ENCODE measurements at regions not wholly inside any gene's neighbourhood (a gene's known extent, or its start where the extent isn't known, plus 50 kb on each side); places are given as distances from the start of the nearest gene placed in this dataset.

GRCh38 chr6:158920311-158920905 lies 79.6 kb downstream of the RSPH3 start:
- ATAC-seq (ENCODE audit: insufficient number of reproducible peaks, low FRiP score, low read depth) (no peak), DNase-seq (ENCODE audit: low spot score) (no peak)
- no peak for TF ChIP-seq CTCF (IDR thresholded peaks at IDR 0.05)
- Histone ChIP-seq H3K4me3 (no peak overlapping the region), H3K4me1 (ENCODE audit: control insufficient read depth in 1 of 2, low read depth in 2 of 2) (no peaks in the 10 kb centered on the region), H3K27ac (no peak overlapping the region), H3K9me3 (no peaks in the 10 kb centered on the region), H3K27me3 (replicated peaks; ENCODE audit: insufficient read depth) (no peaks in the 10 kb centered on the region), H3K36me3 (no peaks in the 10 kb centered on the region)

GRCh38 chr6:158919865-158920264 lies 80.1 kb downstream of the RSPH3 start:
- Histone ChIP-seq H3K27ac (no peak overlapping the region), H3K4me1 (ENCODE audit: control insufficient read depth in 1 of 2, low read depth in 2 of 2) (no peaks in the 10 kb centered on the region), H3K27me3 (replicated peaks; ENCODE audit: insufficient read depth) (no peaks in the 10 kb centered on the region), H3K36me3 (no peaks in the 10 kb centered on the region), H3K9me3 (no peaks in the 10 kb centered on the region), H3K4me3 (no peak overlapping the region)
- ATAC-seq (ENCODE audit: insufficient number of reproducible peaks, low FRiP score, low read depth) = no peak
- no peak for TF ChIP-seq CTCF (IDR thresholded peaks at IDR 0.05)
- DNase-seq (ENCODE audit: low spot score) = no peak

GRCh38 chr6:158916617-158917016 lies 83.4 kb downstream of the RSPH3 start:
- no peaks in the 10 kb centered on the region for H3K36me3 ChIP-seq
- no peaks in the 10 kb centered on the region for H3K27me3 ChIP-seq (replicated peaks; ENCODE audit: insufficient read depth)
- H3K27ac ChIP-seq = no peak overlapping the region
- no peak for ATAC-seq (ENCODE audit: insufficient number of reproducible peaks, low FRiP score, low read depth)
- H3K9me3 ChIP-seq = no peaks in the 10 kb centered on the region
- no peak for TF ChIP-seq CTCF (IDR thresholded peaks at IDR 0.05)
- H3K4me3 ChIP-seq = no peak overlapping the region
- DNase-seq (ENCODE audit: low spot score) = no peak
- no peaks in the 10 kb centered on the region for H3K4me1 ChIP-seq (ENCODE audit: control insufficient read depth in 1 of 2, low read depth in 2 of 2)

GRCh38 chr6:158914923-158915322 lies 85.1 kb downstream of the RSPH3 start:
- Histone ChIP-seq H3K27ac (no peak overlapping the region), H3K4me3 (no peak overlapping the region), H3K36me3 (no peaks in the 10 kb centered on the region), H3K9me3 (no peaks in the 10 kb centered on the region), H3K4me1 (ENCODE audit: control insufficient read depth in 1 of 2, low read depth in 2 of 2) (no peaks in the 10 kb centered on the region), H3K27me3 (replicated peaks; ENCODE audit: insufficient read depth) (no peaks in the 10 kb centered on the region)
- no peak for ATAC-seq (ENCODE audit: insufficient number of reproducible peaks, low FRiP score, low read depth)
- DNase-seq (ENCODE audit: low spot score) = no peak
- no peak for TF ChIP-seq CTCF (IDR thresholded peaks at IDR 0.05)

GRCh38 chr6:158913580-158913979 lies 86.4 kb downstream of the RSPH3 start:
- no peak overlapping the region for H3K27ac ChIP-seq
- no peak overlapping the region for H3K4me3 ChIP-seq
- H3K4me1 ChIP-seq (ENCODE audit: control insufficient read depth in 1 of 2, low read depth in 2 of 2) = no peaks in the 10 kb centered on the region
- no peak for TF ChIP-seq CTCF (IDR thresholded peaks at IDR 0.05)
- H3K36me3 ChIP-seq = no peaks in the 10 kb centered on the region
- ATAC-seq (ENCODE audit: insufficient number of reproducible peaks, low FRiP score, low read depth) (no peak), DNase-seq (ENCODE audit: low spot score) (no peak)
- no peaks in the 10 kb centered on the region for H3K27me3 ChIP-seq (replicated peaks; ENCODE audit: insufficient read depth)
- H3K9me3 ChIP-seq = no peaks in the 10 kb centered on the region
